Osteoblast (primary cell): ENCODE measurements at regions not wholly inside any gene's neighbourhood (a gene's known extent, or its start where the extent isn't known, plus 50 kb on each side); places are given as distances from the start of the nearest gene placed in this dataset.

Experiments used
- DNase-seq: peaks from one replicate; pipeline ENCODE4 v3.0.0; 2011; ENCODE audit warnings: low spot score, mixed read lengths; ENCODE audit not compliant: insufficient read length; ENCODE audit errors: missing footprints
- H2AFZ ChIP-seq: 2 replicates; pipeline ENCODE4 v1.6.0; 2011; ENCODE audit warnings: mild to moderate bottlenecking, low read length
- H3K27ac ChIP-seq: 2 replicates; pipeline ENCODE4 v1.5.1; 2011; ENCODE audit warnings: mild to moderate bottlenecking, low read depth, low read length, moderate library complexity
- H3K27me3 ChIP-seq: 2 replicates; pipeline ENCODE4 v1.6.0; 2012; ENCODE audit warnings: mild to moderate bottlenecking, control low read depth, inconsistent platforms, low read length, moderate library complexity; ENCODE audit not compliant: insufficient read depth
- H3K36me3 ChIP-seq: 2 replicates; pipeline ENCODE4 v1.5.1; 2011; ENCODE audit warnings: mild to moderate bottlenecking, low read length, control low read depth, moderate library complexity; ENCODE audit not compliant: insufficient read depth
- H3K4me1 ChIP-seq: 2 replicates; pipeline ENCODE4 v1.5.1; 2011; ENCODE audit warnings: mild to moderate bottlenecking, low read length, control low read depth, moderate library complexity; ENCODE audit not compliant: insufficient read depth
- H3K4me2 ChIP-seq: 2 replicates; pipeline ENCODE4 v1.6.0; 2011; ENCODE audit warnings: mild to moderate bottlenecking, low read length; ENCODE audit not compliant: insufficient read depth
- H3K4me3 ChIP-seq: fragments of 200-600 bp; sonication (generic); 3 replicates; pipeline ENCODE4 v1.5.1; 2012; ENCODE audit warnings: mild to moderate bottlenecking, low read length, inconsistent platforms; ENCODE audit not compliant: insufficient read depth
- H3K79me2 ChIP-seq: 2 replicates; pipeline ENCODE4 v1.6.0; 2012; ENCODE audit warnings: mild to moderate bottlenecking, low read length, control low read depth, inconsistent platforms; ENCODE audit not compliant: insufficient read depth
- H3K9me3 ChIP-seq: 2 replicates; pipeline ENCODE4 v1.5.1; 2011; ENCODE audit warnings: low read depth, low read length, control low read depth
- H4K20me1 ChIP-seq: 2 replicates; pipeline ENCODE4 v1.6.0; 2012; ENCODE audit warnings: mild to moderate bottlenecking, low read length, control low read depth; ENCODE audit not compliant: insufficient read depth
- TF ChIP-seq, protein P1 (sequence below): IDR thresholded peaks from 2 replicates; pipeline ENCODE4 v1.5.1; 2011; ENCODE audit warnings: mild to moderate bottlenecking, low read depth, low read length, moderate library complexity; ENCODE audit errors: extremely low read depth

DNA sequence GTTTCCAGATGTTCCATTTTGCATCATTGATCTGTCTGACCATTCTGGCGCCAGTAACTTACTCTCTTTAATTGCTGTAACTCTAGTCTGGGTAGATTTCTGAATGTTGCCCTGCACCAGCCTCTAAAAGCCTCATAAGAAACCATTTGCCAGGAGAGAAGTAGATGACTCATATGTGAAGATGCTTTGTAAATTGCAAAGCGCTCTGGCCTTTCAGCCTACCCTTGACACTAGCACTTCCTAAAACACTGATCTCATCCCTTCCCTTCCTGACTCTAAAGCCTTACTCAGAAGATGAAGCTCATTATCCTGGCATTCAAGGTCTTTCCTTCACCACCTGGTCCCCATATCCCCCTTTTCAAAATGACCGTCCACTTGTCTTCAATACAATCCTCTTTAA lies 193.2 kb upstream of the MEX3C start:
- no peak overlapping the region for H3K4me3 ChIP-seq
- H3K27me3 ChIP-seq = no peaks in the 10 kb centered on the region
- TF ChIP-seq, protein P1, sequence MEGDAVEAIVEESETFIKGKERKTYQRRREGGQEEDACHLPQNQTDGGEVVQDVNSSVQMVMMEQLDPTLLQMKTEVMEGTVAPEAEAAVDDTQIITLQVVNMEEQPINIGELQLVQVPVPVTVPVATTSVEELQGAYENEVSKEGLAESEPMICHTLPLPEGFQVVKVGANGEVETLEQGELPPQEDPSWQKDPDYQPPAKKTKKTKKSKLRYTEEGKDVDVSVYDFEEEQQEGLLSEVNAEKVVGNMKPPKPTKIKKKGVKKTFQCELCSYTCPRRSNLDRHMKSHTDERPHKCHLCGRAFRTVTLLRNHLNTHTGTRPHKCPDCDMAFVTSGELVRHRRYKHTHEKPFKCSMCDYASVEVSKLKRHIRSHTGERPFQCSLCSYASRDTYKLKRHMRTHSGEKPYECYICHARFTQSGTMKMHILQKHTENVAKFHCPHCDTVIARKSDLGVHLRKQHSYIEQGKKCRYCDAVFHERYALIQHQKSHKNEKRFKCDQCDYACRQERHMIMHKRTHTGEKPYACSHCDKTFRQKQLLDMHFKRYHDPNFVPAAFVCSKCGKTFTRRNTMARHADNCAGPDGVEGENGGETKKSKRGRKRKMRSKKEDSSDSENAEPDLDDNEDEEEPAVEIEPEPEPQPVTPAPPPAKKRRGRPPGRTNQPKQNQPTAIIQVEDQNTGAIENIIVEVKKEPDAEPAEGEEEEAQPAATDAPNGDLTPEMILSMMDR = no peak
- H2AFZ ChIP-seq = no peak overlapping the region
- H3K4me1 ChIP-seq = no peaks in the 10 kb centered on the region
- H3K79me2 ChIP-seq = no peaks in the 10 kb centered on the region
- no peaks in the 10 kb centered on the region for H4K20me1 ChIP-seq
- H3K4me2 ChIP-seq = no peak overlapping the region
- no peaks in the 10 kb centered on the region for H3K36me3 ChIP-seq
- no peak overlapping the region for H3K27ac ChIP-seq
- no peaks in the 10 kb centered on the region for H3K9me3 ChIP-seq
- no peak for DNase-seq

DNA sequence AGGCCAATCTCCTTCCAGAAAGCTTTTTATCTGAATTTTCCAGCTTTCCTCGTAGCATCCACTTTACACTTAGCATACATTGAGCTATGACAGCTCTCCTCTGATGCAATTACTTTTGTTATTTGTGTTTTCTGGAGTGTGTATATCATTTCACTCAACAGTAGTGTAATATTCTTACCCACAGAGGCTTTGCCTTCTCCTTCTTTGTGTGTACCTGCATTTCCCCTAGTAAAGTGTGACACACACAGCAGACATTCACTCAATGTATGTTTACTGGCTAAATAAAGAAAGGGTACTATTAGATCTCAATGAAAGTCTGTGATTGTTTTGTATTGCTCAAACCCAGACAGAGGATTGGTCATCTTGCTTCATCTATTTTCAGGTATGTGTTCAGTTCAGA lies 193.7 kb upstream of the MEX3C start:
- H3K9me3 ChIP-seq = no peaks in the 10 kb centered on the region
- DNase-seq = peak; percentile 46
- no peaks in the 10 kb centered on the region for H4K20me1 ChIP-seq

DNA sequence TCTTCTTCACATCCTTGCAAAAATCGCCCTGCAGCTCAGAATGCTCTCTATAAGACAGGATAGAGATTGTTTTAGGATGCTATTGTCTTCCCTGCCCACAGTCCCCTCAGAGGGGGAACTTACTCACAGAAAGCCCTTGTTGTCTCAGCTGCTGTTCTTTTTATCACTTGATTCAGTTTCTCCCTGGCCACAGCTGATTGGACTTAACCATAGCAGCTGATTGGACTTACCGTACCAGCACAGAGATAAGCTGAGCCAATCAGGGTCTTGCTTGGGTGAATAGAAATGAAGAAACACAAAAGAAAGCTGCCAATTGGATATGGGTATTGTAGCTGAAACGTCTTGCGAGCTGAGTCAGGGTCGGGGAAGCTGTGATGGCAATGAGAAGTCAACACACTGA lies 194.2 kb upstream of the MEX3C start:
- Histone ChIP-seq H3K79me2 (no peaks in the 10 kb centered on the region), H3K4me3 (no peak overlapping the region), H3K9me3 (no peaks in the 10 kb centered on the region), H3K27me3 (no peaks in the 10 kb centered on the region), H3K36me3 (no peaks in the 10 kb centered on the region), H3K4me1 (no peaks in the 10 kb centered on the region), H2AFZ (no peak overlapping the region), H3K27ac (no peak overlapping the region), H3K4me2 (no peak overlapping the region), H4K20me1 (no peaks in the 10 kb centered on the region)
- TF ChIP-seq, protein P1 = no peak
- no peak for DNase-seq

More for the DNA sequence above, 193.7 kb upstream of the MEX3C start:
- H2AFZ ChIP-seq = no peak overlapping the region
- no peaks in the 10 kb centered on the region for H3K36me3 ChIP-seq
- no peak overlapping the region for H3K4me3 ChIP-seq
- no peaks in the 10 kb centered on the region for H3K27me3 ChIP-seq
- H3K4me1 ChIP-seq = no peaks in the 10 kb centered on the region
- H3K79me2 ChIP-seq = no peaks in the 10 kb centered on the region
- H3K4me2 ChIP-seq = no peak overlapping the region
- TF ChIP-seq, protein P1 = no peak
- no peak overlapping the region for H3K27ac ChIP-seq

DNA sequence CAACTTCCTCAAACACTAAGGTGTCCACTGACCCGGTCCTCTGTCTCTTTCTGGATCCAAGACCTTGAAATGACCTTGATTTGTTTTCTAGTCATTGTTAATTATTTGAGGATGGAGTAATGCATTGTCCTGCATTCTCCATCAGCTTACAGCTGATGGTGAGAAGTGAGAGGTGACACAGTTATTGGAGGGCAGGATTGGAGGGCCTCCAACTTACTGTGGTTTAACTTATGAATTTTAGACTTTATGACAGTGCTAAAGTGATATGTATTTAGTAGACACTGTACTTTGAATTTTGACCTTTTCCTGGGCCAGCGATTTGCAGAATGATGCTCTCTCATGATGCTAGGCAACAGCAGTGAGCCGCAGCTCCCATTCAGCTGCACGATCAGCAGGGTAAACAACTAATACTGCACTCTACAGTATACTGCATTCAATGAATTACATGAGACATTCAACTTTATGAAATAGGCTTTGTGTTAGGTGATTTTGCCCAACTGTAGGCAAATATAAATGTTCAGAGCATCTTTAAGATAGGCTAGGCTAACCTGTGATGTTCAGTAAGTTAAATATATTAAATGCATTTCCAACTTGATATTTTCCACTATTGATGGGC lies 200.0 kb upstream of the MEX3C start:
- no peak overlapping the region for H2AFZ ChIP-seq
- TF ChIP-seq, protein P1 = no peak
- no peaks in the 10 kb centered on the region for H3K79me2 ChIP-seq
- no peaks in the 10 kb centered on the region for H3K36me3 ChIP-seq
- peak; percentile 43 for DNase-seq
- H3K27ac ChIP-seq = no peak overlapping the region
- H3K4me1 ChIP-seq = no peaks in the 10 kb centered on the region
- H3K4me2 ChIP-seq = no peak overlapping the region
- no peaks in the 10 kb centered on the region for H4K20me1 ChIP-seq
- no peaks in the 10 kb centered on the region for H3K9me3 ChIP-seq
- no peaks in the 10 kb centered on the region for H3K27me3 ChIP-seq
- no peak overlapping the region for H3K4me3 ChIP-seq
